HG03196 (cell line): ENCODE measurements at regions not wholly inside any gene's neighbourhood (a gene's known extent, or its start where the extent isn't known, plus 50 kb on each side); places are given as distances from the start of the nearest gene placed in this dataset.
"Not testable (repeated sequence)": the region's sequence is repeated elsewhere in the genome, so short reads cannot be mapped to it uniquely, and the experiment has no call there.

Source experiments
- ATAC-seq: cut with Tn5 transposase; IDR thresholded peaks from one replicate; pipeline ENCODE4 v1.9.1; 2021; ENCODE audit not compliant: unreplicated experiment

DNA sequence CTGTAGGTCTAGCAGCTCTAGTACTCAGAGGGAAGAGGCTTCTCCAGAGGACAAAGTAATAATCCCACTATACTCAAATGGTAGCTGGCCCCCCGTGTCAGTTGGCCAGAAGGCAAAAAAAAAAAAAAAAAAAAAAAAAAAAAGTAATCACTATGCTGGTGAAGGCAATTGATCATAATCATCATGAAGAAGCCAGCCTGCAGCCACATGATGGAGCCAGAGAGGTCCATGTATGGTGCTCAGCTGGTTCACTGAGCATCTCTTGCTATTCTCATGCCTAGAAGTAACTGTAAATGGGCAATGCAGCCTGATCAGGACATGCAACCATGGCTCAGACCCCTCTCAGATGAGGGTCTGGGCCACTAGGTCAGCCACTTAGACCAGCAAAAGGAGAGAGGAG, 378.8 kb downstream of the MED13L start:
- no peak for ATAC-seq

GRCh38 chr12:115897729-115898128, 379.8 kb downstream of the MED13L start:
- ATAC-seq: no peak

GRCh38 chr12:115895247-115895646, 382.2 kb downstream of the MED13L start:
- ATAC-seq: no peak

DNA sequence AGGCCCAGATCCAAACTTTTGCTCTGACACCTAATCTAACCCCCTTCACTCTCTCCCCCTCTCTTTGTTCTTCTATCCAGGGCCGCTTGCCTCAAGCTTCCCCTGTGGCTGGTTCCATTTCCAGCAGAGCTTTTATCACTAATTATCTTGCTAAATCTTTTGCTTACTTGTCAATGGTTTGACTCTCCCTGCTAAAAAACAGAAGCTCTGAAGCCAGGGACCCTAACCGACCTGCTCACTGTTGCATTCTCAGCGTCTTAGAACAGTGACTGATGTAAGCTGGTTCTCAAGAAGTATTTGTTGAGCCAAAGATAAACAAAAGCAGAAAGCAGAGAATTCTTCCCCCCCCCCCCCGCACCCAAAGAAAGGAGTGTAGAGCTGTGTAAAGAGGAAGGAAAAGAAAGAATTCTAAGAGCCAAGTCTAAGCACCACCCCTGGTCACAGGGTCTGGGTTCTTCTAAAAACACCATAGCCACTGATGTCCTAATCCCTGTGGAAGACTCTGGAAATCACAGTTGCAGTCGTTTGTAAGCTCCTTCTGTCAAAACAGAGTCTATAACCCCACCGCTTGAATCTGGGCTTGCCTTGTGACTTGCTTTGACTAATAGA, 385.8 kb downstream of the MED13L start:
- ATAC-seq: no peak

DNA sequence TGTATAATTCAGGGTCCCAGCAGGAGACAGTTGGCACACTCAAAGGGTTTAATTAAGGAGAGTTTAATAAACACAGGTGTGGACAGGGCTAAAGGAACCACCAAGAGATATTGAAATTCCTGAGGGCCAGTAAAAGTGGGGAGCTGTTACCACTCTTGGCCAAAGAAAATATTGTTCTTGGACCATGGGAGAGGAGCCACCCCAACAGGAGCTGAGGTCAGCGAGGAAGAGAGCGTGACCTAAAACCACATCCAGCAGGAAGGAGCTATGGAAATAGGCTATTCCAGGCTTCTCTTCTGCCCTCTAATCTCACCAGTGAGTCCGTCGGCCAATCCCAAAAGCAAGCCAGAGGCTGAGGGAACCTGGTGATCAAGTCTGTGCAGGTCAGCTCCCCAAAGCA, 390.8 kb downstream of the MED13L start:
- ATAC-seq: no peak

- ATAC-seq: no peak
Measured at GRCh38 chr12:115885040-115885690, 392.3 kb downstream of the MED13L start.

DNA sequence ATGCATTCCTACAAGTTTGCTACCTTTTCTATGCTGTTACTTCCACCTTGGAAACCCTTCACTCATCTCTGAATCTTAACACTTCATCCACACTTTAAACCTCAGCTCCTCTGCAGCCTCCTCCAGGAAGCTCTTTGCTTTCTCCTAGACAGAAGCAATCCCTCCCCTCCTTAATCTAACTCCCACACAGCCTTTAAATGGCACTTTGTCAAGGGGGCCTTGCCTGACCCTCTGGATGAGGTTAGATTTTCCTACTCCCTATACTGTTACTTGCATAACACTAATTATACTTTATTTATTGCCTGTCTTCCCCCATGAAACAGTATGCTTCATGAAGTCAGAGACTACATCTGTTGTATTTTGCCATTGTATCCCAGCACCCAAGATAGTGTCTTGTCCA, 394.6 kb downstream of the MED13L start:
- ATAC-seq: no peak

DNA sequence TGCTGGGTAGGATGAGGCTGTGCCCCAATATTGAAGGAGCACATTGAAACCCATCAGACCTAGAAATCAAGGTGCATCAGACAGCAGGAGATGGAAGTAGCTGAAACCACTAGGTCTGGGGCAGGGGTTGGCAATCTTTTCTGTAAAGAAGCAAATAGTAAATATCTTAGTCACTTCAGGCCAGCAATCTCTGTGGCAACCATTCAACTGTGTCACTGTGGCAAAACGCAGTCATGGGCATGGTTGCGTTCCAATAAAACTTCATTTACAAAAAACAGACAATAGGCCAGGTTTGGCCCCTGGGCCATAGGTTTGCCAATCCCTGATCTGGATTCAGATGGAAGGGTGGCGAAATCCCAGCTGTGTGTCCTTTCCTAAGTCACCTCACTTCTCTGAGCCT, 397.3 kb downstream of the MED13L start:
- no peak for ATAC-seq

DNA sequence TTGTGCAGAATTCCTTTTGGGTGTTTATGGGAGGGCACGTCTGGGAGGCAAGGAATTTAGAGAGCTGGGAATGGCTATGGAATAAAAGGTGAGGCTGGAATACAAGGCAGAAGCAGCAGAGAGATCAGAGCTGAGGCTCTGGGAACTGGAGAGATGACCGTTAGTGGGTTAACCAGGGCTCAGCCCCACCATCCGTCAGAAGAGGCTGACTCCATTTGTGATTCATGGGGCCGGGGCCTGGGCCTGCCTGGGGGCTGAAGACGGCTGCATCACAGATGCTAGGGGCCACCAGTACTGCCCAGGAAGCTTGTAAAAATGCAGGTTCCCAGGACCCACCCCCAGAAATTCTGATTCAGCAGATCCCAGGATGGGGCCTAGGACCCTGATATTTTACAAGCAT, 398.1 kb downstream of the MED13L start:
- ATAC-seq: no peak

DNA sequence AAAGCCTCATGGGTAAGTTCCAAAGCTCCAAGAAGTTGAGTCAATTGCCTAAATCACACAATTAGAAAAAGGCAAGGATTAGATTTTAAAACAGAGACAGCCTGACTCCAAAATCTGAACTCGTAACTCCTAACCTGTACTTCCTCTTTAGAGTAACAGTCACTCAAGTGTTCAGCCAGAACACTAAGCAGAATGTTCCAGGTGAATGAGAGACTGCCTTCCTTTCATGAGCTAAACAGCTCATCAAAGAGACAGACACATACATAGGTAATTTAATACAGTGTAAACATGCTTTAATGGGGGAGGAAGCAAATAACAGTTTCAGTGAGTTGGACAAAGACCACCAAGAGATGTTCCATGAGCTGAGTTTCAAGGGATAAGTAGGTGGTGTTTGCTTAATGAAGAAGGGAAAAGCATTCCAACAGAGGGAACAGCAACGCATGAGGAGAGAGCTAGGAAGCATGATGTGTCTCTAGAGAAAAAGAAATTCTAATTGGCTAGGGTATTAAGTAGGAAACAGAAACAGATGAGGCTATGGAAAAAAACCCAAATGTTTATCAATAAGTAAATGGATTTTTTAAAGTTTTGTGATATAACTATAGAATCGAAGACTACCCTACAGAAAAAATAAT, 403.9 kb downstream of the MED13L start:
- no peak for ATAC-seq

- no peak for ATAC-seq
Measured at GRCh38 chr12:115872919-115873357, 404.6 kb downstream of the MED13L start.

GRCh38 chr12:115872212-115872611, 405.3 kb downstream of the MED13L start:
- no peak for ATAC-seq

GRCh38 chr12:115871714-115872113, 405.8 kb downstream of the MED13L start:
- ATAC-seq: no peak

GRCh38 chr12:115870510-115870909, 407.0 kb downstream of the MED13L start:
- no peak for ATAC-seq

GRCh38 chr12:115870021-115870420, 407.5 kb downstream of the MED13L start:
- ATAC-seq: no peak

- ATAC-seq: no peak
Measured at GRCh38 chr12:115869604-115870003, 407.9 kb downstream of the MED13L start.

GRCh38 chr12:115868624-115869023, 408.9 kb downstream of the MED13L start:
- no peak for ATAC-seq

DNA sequence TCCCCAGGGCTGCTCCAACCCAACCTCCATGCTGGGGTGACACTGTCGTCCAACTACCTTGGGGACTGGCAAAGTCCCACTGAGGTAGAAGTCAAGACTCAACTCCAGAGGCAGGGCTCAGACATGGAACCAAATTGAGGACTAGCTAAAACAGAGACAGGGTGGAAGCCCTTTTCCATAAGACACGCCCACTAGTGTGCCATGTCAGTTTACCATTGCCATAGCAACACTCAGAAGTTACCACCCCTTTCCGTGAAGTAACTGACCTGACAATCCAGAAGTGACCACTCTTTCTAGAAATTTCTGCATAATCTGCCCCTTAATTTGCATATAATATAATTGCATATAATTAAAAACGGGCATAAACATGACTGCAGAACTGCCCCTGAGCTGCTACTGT, 409.6 kb downstream of the MED13L start:
- ATAC-seq: no peak

DNA sequence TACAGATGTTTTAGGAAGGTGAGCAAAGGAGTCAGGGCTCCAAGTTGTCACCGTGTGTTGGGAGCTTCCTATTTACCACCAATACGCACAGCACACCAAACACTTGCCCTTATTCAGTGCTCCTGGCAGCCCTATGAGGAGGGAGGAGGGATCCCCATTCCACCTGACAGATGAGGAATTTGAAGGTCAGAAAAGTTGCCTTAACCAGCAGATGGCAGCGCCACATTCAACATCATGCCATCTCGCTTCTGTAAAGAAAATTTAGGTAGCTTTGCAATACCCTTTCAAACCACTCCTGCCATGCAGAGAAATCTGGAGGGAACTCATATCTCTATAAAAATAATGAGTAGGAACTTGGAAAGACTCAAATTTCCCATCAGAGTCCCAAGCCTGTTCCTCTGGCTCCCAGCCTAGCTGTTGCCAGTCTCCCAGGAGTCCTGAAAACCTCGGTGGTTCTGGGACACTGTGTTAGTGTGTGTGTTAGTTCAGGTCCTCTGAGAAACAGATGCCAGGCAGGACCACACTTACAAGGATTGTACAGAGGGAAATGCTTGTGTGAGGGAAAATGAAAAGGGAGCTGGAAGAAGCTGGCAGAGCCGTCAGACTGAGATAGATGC, 410.5 kb downstream of the MED13L start:
- no peak for ATAC-seq

GRCh38 chr12:115866281-115866680, 411.2 kb downstream of the MED13L start:
- ATAC-seq: not testable (repeated sequence)

DNA sequence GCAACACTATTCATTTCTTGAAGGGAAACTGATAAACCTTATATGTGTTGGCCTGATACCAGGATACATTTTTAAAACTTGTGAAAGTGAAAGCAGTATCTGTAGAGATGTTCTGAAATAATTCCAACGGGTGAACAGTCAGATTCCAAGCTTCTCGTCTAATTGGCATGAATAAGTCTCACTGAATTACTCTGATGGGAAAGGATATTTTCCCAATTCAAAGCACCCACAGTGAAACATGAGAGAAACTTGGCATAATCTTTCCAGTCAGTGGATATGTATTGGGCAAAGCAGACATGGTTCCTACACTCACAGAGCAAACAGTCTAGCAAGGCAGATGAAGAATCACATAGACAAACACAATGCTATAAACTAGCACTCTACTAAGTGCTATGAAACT, 413.1 kb downstream of the MED13L start:
- ATAC-seq: no peak

GRCh38 chr12:115860619-115861018, 416.9 kb downstream of the MED13L start:
- ATAC-seq: no peak
